GM13976 (cell line): ENCODE measurements at regions not wholly inside any gene's neighbourhood (a gene's known extent, or its start where the extent isn't known, plus 50 kb on each side); places are given as distances from the start of the nearest gene placed in this dataset.
"Not testable (repeated sequence)": the region's sequence is repeated elsewhere in the genome, so short reads cannot be mapped to it uniquely, and the experiment has no call there.

Experiments used
- DNase-seq: peaks from one replicate; pipeline ENCODE4 v3.0.0; 2012; ENCODE audit warnings: low spot score
- CTCF ChIP-seq: IDR thresholded peaks from 2 replicates; pipeline ENCODE4 v1.5.1; 2012; ENCODE audit warnings: borderline replicate concordance, mild to moderate bottlenecking; ENCODE audit not compliant: insufficient read depth; ENCODE audit errors: extremely low read depth, missing control alignments, control extremely low read depth
- in situ Hi-C: fragments of 300-500 bp; cut with MboI; formaldehyde crosslinking; loops from one replicate; pipeline ENCODE4 v1.12.0; 2022; ENCODE audit warnings: low sequenced_read_pairs, mixed read lengths, inconsistent platforms; ENCODE audit not compliant: unreplicated experiment

- DNase-seq = no peak
- in situ Hi-C loops = no loop called here
- TF ChIP-seq CTCF = no peak
Observed at GRCh38 chr18:22290004-22290403, 120.6 kb downstream of the GATA6 start.

DNA sequence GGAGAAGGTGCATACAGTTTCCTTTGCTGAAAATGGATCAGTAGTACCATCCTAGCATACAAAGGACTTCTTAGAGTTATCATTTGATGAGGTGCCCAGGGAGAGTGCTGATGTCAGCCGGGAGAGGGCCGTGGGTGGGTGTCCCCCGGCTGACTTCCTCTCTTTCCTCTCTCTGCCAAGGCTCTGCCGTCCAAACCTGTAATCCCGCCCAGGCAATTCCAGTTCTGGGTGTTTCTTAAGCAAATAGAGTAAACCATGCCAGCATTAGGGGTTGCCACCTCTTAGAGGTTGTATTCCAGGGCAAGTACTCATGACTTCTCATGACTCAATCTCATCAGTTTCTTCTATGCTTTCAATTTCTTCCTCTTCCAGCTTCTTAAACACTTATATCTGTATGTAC lies 117.2 kb downstream of the GATA6 start:
- TF ChIP-seq CTCF = no peak
- in situ Hi-C loops = no loop called here
- no peak for DNase-seq

GRCh38 chr18:22285361-22286140 lies 116.2 kb downstream of the GATA6 start:
- in situ Hi-C loops = no loop called here
- no peak for TF ChIP-seq CTCF
- no peak for DNase-seq

DNA sequence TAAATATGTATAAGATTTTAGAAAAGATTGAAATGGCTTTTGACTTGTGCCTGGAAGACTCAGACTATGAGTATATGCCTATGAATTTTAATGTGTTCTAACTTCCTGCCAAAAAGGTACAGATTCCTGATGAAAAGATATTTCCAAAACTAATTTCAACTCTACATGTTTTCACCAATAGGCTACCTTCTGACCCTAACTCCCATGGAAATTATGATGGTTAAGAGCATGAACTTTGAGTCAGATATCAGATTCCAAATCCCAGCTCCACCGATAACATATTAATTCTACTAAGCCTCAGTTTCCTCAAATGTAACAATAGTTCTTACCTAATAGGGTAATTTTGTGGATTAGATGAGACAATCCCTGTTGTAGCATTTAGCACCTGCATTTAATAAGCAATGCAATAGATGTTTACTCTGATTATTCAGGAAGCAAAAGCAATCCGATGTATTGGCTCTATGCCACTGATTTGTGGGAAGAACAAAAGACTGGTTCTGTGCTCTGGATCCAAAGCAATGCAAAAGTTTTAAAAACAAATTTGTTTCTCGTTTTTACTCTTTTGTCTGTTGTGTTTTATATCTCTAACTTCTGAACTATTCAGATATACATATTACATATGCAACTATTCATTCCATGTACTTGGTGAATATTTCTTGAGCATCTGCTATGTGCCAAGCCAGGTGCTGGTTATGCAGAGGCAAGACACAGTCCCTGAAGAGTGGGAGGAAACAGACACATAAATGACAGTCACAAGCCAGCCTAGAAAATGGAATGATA lies 115.4 kb downstream of the GATA6 start:
- TF ChIP-seq CTCF = no peak
- in situ Hi-C loops = no loop called here
- DNase-seq = no peak

DNA sequence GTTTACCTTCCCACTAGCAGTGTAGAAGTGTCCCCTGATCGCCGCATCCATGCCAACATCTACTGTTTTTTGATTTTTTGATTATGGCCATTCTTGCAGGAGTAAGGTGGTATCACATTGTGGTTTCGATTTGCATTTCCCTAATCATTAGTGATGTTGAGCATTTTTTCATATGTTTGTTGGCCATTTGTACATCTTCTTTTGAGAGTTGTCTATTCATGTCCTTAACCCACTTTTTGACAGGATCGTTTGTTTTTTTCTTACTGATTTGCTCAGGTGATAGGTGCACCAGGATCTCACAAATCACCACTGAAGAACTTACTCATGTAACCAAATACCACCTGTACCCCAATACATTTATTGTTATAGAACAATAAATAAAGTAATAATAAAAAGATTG lies 114.5 kb downstream of the GATA6 start:
- in situ Hi-C loops, DNase-seq: not testable (repeated sequence)

GRCh38 chr18:22283397-22283796 lies 114.0 kb downstream of the GATA6 start:
- DNase-seq = no peak
- TF ChIP-seq CTCF = no peak
- in situ Hi-C loops = no loop called here

- in situ Hi-C loops = no loop called here
- DNase-seq = no peak
- no peak for TF ChIP-seq CTCF
Observed at GRCh38 chr18:22283116-22283395, 113.7 kb downstream of the GATA6 start.
